H1 (cell line): ENCODE measurements at regions not wholly inside any gene's neighbourhood (a gene's known extent, or its start where the extent isn't known, plus 50 kb on each side); places are given as distances from the start of the nearest gene placed in this dataset.

Experiments used
- CTCF ChIA-PET: fragments of 300-600 bp; sonication (Branson Sonifier 250); formaldehyde crosslinking; loops from one replicate; lab custom pipeline; 2021; ENCODE audit not compliant: partially characterized antibody; lab: Charles Lee
- POLR2A ChIA-PET: fragments of 300-600 bp; sonication (Branson Sonifier 250); formaldehyde crosslinking; loops from one replicate; lab custom pipeline; 2021; ENCODE audit warnings: inconsistent platforms; ENCODE audit not compliant: partially characterized antibody; lab: Charles Lee
- DNase-seq, 2 experiments: peaks; one replicate each; pipeline versions ENCODE4 v3.0.0 to v3.0.0-alpha.2; 2010 to 2022; ENCODE audit warnings: low spot score in 2 of 2, low read depth in 1 of 2, mixed read lengths in 1 of 2
- FAIRE-seq: peaks from 2 replicates; lab custom pipeline; 2011; peaks lifted over from hg19 to GRCh38; lab: Jason Lieb, UNC
- H2AFZ ChIP-seq: 2 replicates; pipeline ENCODE4 v1.8.1; 2012; ENCODE audit warnings: low read length, inconsistent platforms
- H2AK5ac ChIP-seq: 2 replicates; pipeline ENCODE4 v1.6.1; 2013; ENCODE audit warnings: low read depth, low read length
- H2BK120ac ChIP-seq: replicated peaks from 2 replicates; pipeline ENCODE3; 2013; ENCODE audit warnings: low read depth, low read length, inconsistent platforms
- H2BK12ac ChIP-seq: 2 replicates; pipeline ENCODE4 v1.6.1; 2013; ENCODE audit warnings: low read depth, low read length
- H2BK15ac ChIP-seq: 2 replicates; pipeline ENCODE4 v1.6.1; 2013; ENCODE audit warnings: low read length
- H2BK20ac ChIP-seq: 2 replicates; pipeline ENCODE4 v1.6.1; 2013; ENCODE audit warnings: low read length
- H2BK5ac ChIP-seq: 2 replicates; pipeline ENCODE4 v1.6.1; 2013; ENCODE audit warnings: low read depth, low read length
- H3K14ac ChIP-seq: 2 replicates; pipeline ENCODE4 v1.6.1; 2013; ENCODE audit warnings: inconsistent platforms; ENCODE audit not compliant: insufficient read length
- H3K18ac ChIP-seq: 2 replicates; pipeline ENCODE4 v1.6.1; 2013; ENCODE audit warnings: low read length; ENCODE audit errors: extremely low read depth
- H3K23ac ChIP-seq: 2 replicates; pipeline ENCODE4 v1.6.1; 2013; ENCODE audit warnings: inconsistent platforms; ENCODE audit not compliant: insufficient read length
- H3K23me2 ChIP-seq: 2 replicates; pipeline ENCODE4 v1.6.1; 2013; ENCODE audit warnings: low read depth, low read length
- H3K27ac ChIP-seq: 2 replicates; pipeline ENCODE4 v1.6.1; 2011; ENCODE audit warnings: low read depth, low read length, inconsistent platforms
- H3K27me3 ChIP-seq, 4 experiments: replicated peaks in 1 of 4; 1 replicate in 1 of 4; 2 replicates in 3 of 4; pipeline versions ENCODE4 v1.6.1 to v1.8.1; 2011 to 2013; ENCODE audit warnings: low read length in 3 of 4, mild to moderate bottlenecking in 3 of 4, inconsistent platforms in 2 of 4, mixed read lengths in 2 of 4, moderate library complexity in 1 of 4; ENCODE audit not compliant: control insufficient read depth in 3 of 4, insufficient read depth in 3 of 4; ENCODE audit errors: extremely low read depth in 1 of 4
- H3K36me3 ChIP-seq, 4 experiments: 2 replicates each; pipeline versions ENCODE4 v1.6.1 to v1.8.1; 2011 to 2013; ENCODE audit warnings: mild to moderate bottlenecking in 4 of 4, low read length in 3 of 4, moderate library complexity in 2 of 4, control low read depth in 1 of 4, inconsistent platforms in 1 of 4; ENCODE audit not compliant: insufficient read depth in 4 of 4, control insufficient read depth in 2 of 4
- H3K4ac ChIP-seq: replicated peaks from 2 replicates; pipeline ENCODE3; 2013; ENCODE audit warnings: low read length, low read depth, mixed read lengths, inconsistent platforms; ENCODE audit not compliant: insufficient read length
- H3K4me1 ChIP-seq, 4 experiments: replicated peaks in 1 of 4; 1 replicate in 1 of 4; 2 replicates in 3 of 4; pipeline versions ENCODE4 v1.6.1 to v1.8.1; 2011 to 2013; ENCODE audit warnings: low read length in 3 of 4, inconsistent platforms in 2 of 4, mixed read lengths in 1 of 4; ENCODE audit not compliant: insufficient read depth in 4 of 4, control insufficient read depth in 3 of 4
- H3K4me2 ChIP-seq, 2 experiments: 2 replicates each; pipeline versions ENCODE4 v1.6.1 to v1.8.1; 2011 to 2013; ENCODE audit warnings: low read depth in 2 of 2, low read length in 2 of 2, control low read depth in 1 of 2, inconsistent platforms in 1 of 2, mild to moderate bottlenecking in 1 of 2; ENCODE audit not compliant: insufficient read depth in 1 of 2
- H3K4me3 ChIP-seq, 4 experiments: fragments of 200-600, 300-600 bp in 1 of 4; sonication (generic), shearing (Covaris generic), sonication (Bioruptor Twin) in 1 of 4; 2 replicates each; pipeline versions ENCODE4 v1.5.1 to v1.8.1; 2011 to 2016; ENCODE audit warnings: low read length in 4 of 4, low read depth in 3 of 4, control low read depth in 2 of 4, inconsistent platforms in 2 of 4, mild to moderate bottlenecking in 2 of 4, mixed read lengths in 1 of 4, moderate library complexity in 1 of 4; ENCODE audit not compliant: insufficient read depth in 2 of 4; ENCODE audit errors: extremely low read depth in 1 of 4
- H3K56ac ChIP-seq: replicated peaks from 2 replicates; pipeline ENCODE3; 2013; ENCODE audit warnings: low read depth, mild to moderate bottlenecking, mixed read lengths, low read length, inconsistent platforms; ENCODE audit not compliant: insufficient read length
- H3K79me1 ChIP-seq: 2 replicates; pipeline ENCODE4 v1.6.1; 2013; ENCODE audit warnings: low read depth, low read length, control low read depth
- H3K79me2 ChIP-seq, 2 experiments: 2 replicates each; pipeline versions ENCODE4 v1.6.1 to v1.8.1; 2012 to 2013; ENCODE audit warnings: low read length in 2 of 2, mild to moderate bottlenecking in 2 of 2, inconsistent platforms in 1 of 2; ENCODE audit not compliant: insufficient read depth in 2 of 2, control insufficient read depth in 1 of 2
- H3K9ac ChIP-seq, 4 experiments: replicated peaks in 1 of 4; 1 replicate in 1 of 4; 2 replicates in 3 of 4; pipeline versions ENCODE4 v1.6.1 to v1.8.1; 2011 to 2013; ENCODE audit warnings: low read depth in 3 of 4, low read length in 3 of 4, control low read depth in 2 of 4, mild to moderate bottlenecking in 2 of 4, moderate library complexity in 2 of 4, inconsistent platforms in 1 of 4; ENCODE audit errors: extremely low read depth in 1 of 4
- H3K9me3 ChIP-seq, 2 experiments: 2 replicates each; pipeline versions ENCODE4 v1.6.1 to v1.8.1; 2012 to 2013; ENCODE audit warnings: mild to moderate bottlenecking in 2 of 2, moderate library complexity in 2 of 2, control low read depth in 1 of 2, inconsistent platforms in 1 of 2, low read depth in 1 of 2, low read length in 1 of 2, mixed read lengths in 1 of 2; ENCODE audit not compliant: insufficient read depth in 2 of 2
- H4K20me1 ChIP-seq, 2 experiments: replicated peaks in 1 of 2; 2 replicates each; pipeline versions ENCODE3 to v1.8.1; 2011 to 2013; ENCODE audit warnings: inconsistent platforms in 2 of 2, low read length in 2 of 2, mild to moderate bottlenecking in 1 of 2; ENCODE audit not compliant: insufficient read depth in 2 of 2, control insufficient read depth in 1 of 2
- H4K5ac ChIP-seq: 2 replicates; pipeline ENCODE4 v1.6.1; 2013; ENCODE audit warnings: low read length, low read depth, mixed read lengths, inconsistent platforms; ENCODE audit not compliant: insufficient read length
- H4K8ac ChIP-seq: 2 replicates; pipeline ENCODE4 v1.8.0; 2013; ENCODE audit warnings: mild to moderate bottlenecking, moderate library complexity, low read length, inconsistent platforms; ENCODE audit not compliant: insufficient read depth; ENCODE audit errors: extremely low read depth
- H4K91ac ChIP-seq: replicated peaks from 2 replicates; pipeline ENCODE3; 2013; ENCODE audit warnings: low read length, mixed read lengths, inconsistent platforms; ENCODE audit not compliant: insufficient read length
- SAP30 ChIP-seq: fragments of 300-600 bp; sonication (generic); IDR thresholded peaks from 2 replicates; pipeline ENCODE4 v1.7.1; 2012; ENCODE audit warnings: low read length, moderate library complexity, mild to moderate bottlenecking, inconsistent platforms; ENCODE audit not compliant: insufficient read depth, insufficient replicate concordance
- SRF ChIP-seq: IDR thresholded peaks from 2 replicates; pipeline ENCODE4 v1.6.1; 2011; ENCODE audit warnings: mild to moderate bottlenecking, low read depth, low read length, moderate library complexity
- SUZ12 ChIP-seq: fragments of 200-600 bp; sonication (generic); IDR thresholded peaks from 2 replicates; pipeline ENCODE4 v1.6.1; 2012; ENCODE audit warnings: mild to moderate bottlenecking, inconsistent platforms, low read length, moderate library complexity, mixed read lengths
- WGBS, 2 experiments: shearing (Covaris generic) in 1 of 2; methylation state at CpG; one replicate each; pipeline versions ENCODE4 v1.1.6 to v1.1.7; 2013 to 2015; ENCODE audit warnings: low lambda C conversion rate in 2 of 2, mixed read lengths in 2 of 2, inconsistent platforms in 1 of 2, low coverage in 1 of 2, missing lambda C conversion rate in 1 of 2; ENCODE audit not compliant: insufficient replicate concordance in 2 of 2, insufficient coverage in 1 of 2, insufficient read length in 1 of 2; ENCODE audit errors: extremely low coverage in 1 of 2, missing lambda C conversion rate in 1 of 2; 5-methylcytosine and 5-hydroxymethylcytosine counted together

DNA sequence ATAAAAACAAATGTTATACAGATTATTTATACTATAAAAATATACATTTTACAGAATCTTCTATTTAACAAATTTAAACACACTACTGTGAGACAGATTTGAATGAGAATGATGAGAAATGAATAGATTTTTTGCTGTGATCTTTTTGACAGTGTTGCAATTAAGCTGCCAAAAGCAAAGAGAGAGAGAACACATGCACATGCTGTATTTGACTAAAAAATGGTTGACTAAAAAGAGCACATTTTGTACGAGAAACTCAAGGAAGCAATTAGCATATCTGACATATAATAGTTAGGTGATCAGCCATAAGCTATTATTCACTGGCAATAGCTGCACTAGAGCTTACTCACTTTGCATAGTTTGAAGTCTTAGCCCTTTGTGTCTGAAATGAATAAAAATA lies 115.8 kb downstream of the SYT10 start:
- H4K20me1 ChIP-seq: no peaks in the 10 kb centered on the region
- WGBS, 2 experiments: 100% methylated on average over 1 of the region's 1 CpG; no CpG with 5 or more reads in 1 of the 2 experiments
- H3K27me3 ChIP-seq: no peaks in the 10 kb centered on the region
- H3K4ac ChIP-seq: no peak overlapping the region
- no peak overlapping the region for H2BK20ac ChIP-seq
- H2BK15ac ChIP-seq: no peak overlapping the region
- H2AK5ac ChIP-seq: no peak overlapping the region
- TF ChIP-seq SAP30: no peak
- no peak for TF ChIP-seq SRF
- TF ChIP-seq SUZ12: no peak
- H4K8ac ChIP-seq: no peak overlapping the region
- no peak overlapping the region for H3K56ac ChIP-seq
- no peak overlapping the region for H2BK120ac ChIP-seq
- FAIRE-seq: no peak
- no peak overlapping the region for H2BK5ac ChIP-seq
- H3K9ac ChIP-seq: no peak overlapping the region
- H3K79me1 ChIP-seq: no peaks in the 10 kb centered on the region
- DNase-seq: no peak
- no peak overlapping the region for H3K18ac ChIP-seq
- no peak overlapping the region for H3K27ac ChIP-seq
- no peak overlapping the region for H3K4me3 ChIP-seq
- no peak overlapping the region for H3K23ac ChIP-seq
- H2BK12ac ChIP-seq: no peak overlapping the region
- no peak overlapping the region for H3K14ac ChIP-seq
- ChIA-PET CTCF (interaction anchor here (0.6 kb wide), 1 partner anchor 1142 kb away, joined by 3 read pairs; no protein-coding TSS in a partner anchor), POLR2A (no interaction called here)
- no peaks in the 10 kb centered on the region for H3K36me3 ChIP-seq
- no peak overlapping the region for H4K5ac ChIP-seq
- no peak overlapping the region for H4K91ac ChIP-seq
- no peaks in the 10 kb centered on the region for H3K79me2 ChIP-seq
- H3K4me1 ChIP-seq: no peaks in the 10 kb centered on the region
- H2AFZ ChIP-seq: no peak overlapping the region
- no peaks in the 10 kb centered on the region for H3K9me3 ChIP-seq
- no peak overlapping the region for H3K4me2 ChIP-seq
- no peaks in the 10 kb centered on the region for H3K23me2 ChIP-seq
